ENCODE measurements at regions not wholly inside any gene's neighbourhood (a gene's known extent, or its start where the extent isn't known, plus 50 kb on each side); places are given as distances from the start of the nearest gene placed in this dataset.

DNA sequence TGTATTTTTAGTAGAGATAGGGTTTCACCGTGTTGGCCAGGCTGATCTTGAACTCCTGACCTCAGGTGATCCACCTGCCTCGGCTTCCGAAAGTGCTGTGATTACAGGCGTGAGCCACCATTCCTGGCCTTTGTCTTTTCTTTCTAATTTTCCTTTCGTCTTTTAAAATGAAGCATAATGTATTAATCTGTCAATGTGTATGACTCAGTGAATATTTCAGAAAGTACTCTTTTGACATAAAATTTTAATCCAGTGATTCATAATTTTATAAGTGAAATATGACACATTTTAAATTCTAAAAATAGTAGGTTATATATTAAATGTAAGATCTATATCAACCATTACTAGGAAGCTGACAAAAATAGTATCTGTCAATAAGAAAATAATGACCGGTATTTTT lies 1059.0 kb upstream of the PRMT6 start:
- Mint-ChIP-seq H3K36me3 (ENCODE audit: low read depth, unreplicated experiment) (no peaks in the 10 kb centered on the region), H3K27me3 (ENCODE audit: unreplicated experiment) (no peaks in the 10 kb centered on the region), H3K27ac (ENCODE audit: unreplicated experiment) (no peak overlapping the region), H3K9me3 (ENCODE audit: unreplicated experiment) (no peaks in the 10 kb centered on the region), H3K4me1 (ENCODE audit: unreplicated experiment) (no peaks in the 10 kb centered on the region), H3K4me3 (ENCODE audit: unreplicated experiment) (no peak overlapping the region)
- no peak for TF ChIP-seq CTCF (IDR thresholded peaks at IDR 0.05; ENCODE audit: unreplicated experiment)
- DNase-seq (ENCODE audit: low spot score) = no peak

- DNase-seq (ENCODE audit: low spot score) = no peak
- no peaks in the 10 kb centered on the region for H3K9me3 Mint-ChIP-seq (ENCODE audit: unreplicated experiment)
- no peaks in the 10 kb centered on the region for H3K27me3 Mint-ChIP-seq (ENCODE audit: unreplicated experiment)
- H3K27ac Mint-ChIP-seq (ENCODE audit: unreplicated experiment) = no peak overlapping the region
- no peak overlapping the region for H3K4me3 Mint-ChIP-seq (ENCODE audit: unreplicated experiment)
- H3K36me3 Mint-ChIP-seq (ENCODE audit: low read depth, unreplicated experiment) = no peaks in the 10 kb centered on the region
- H3K4me1 Mint-ChIP-seq (ENCODE audit: unreplicated experiment) = no peaks in the 10 kb centered on the region
- peak; percentile 83 for TF ChIP-seq CTCF (IDR thresholded peaks at IDR 0.05; ENCODE audit: unreplicated experiment)
Measured at GRCh38 chr1:106022312-106022902, 1034.1 kb upstream of the PRMT6 start.

GRCh38 chr1:106027871-106028270 lies 1028.6 kb upstream of the PRMT6 start:
- peak; percentile 38 for TF ChIP-seq CTCF (IDR thresholded peaks at IDR 0.05; ENCODE audit: unreplicated experiment)
- DNase-seq (ENCODE audit: low spot score) = no peak
- no peak overlapping the region for H3K4me3 Mint-ChIP-seq (ENCODE audit: unreplicated experiment)
- H3K27me3 Mint-ChIP-seq (ENCODE audit: unreplicated experiment) = no peaks in the 10 kb centered on the region
- H3K36me3 Mint-ChIP-seq (ENCODE audit: low read depth, unreplicated experiment) = no peaks in the 10 kb centered on the region
- no peaks in the 10 kb centered on the region for H3K9me3 Mint-ChIP-seq (ENCODE audit: unreplicated experiment)
- H3K4me1 Mint-ChIP-seq (ENCODE audit: unreplicated experiment) = no peaks in the 10 kb centered on the region
- H3K27ac Mint-ChIP-seq (ENCODE audit: unreplicated experiment) = no peak overlapping the region

- Mint-ChIP-seq H3K36me3 (ENCODE audit: low read depth, unreplicated experiment) (no peaks in the 10 kb centered on the region), H3K27me3 (ENCODE audit: unreplicated experiment) (no peaks in the 10 kb centered on the region), H3K27ac (ENCODE audit: unreplicated experiment) (no peak overlapping the region), H3K9me3 (ENCODE audit: unreplicated experiment) (no peaks in the 10 kb centered on the region), H3K4me3 (ENCODE audit: unreplicated experiment) (no peak overlapping the region), H3K4me1 (ENCODE audit: unreplicated experiment) (no peaks in the 10 kb centered on the region)
- DNase-seq (ENCODE audit: low spot score) = no peak
- no peak for TF ChIP-seq CTCF (IDR thresholded peaks at IDR 0.05; ENCODE audit: unreplicated experiment)
Measured at GRCh38 chr1:106037526-106037925, 1018.9 kb upstream of the PRMT6 start.

GRCh38 chr1:106038260-106038659 lies 1018.2 kb upstream of the PRMT6 start:
- TF ChIP-seq CTCF (IDR thresholded peaks at IDR 0.05; ENCODE audit: unreplicated experiment) = peak; percentile 31
- DNase-seq (ENCODE audit: low spot score) = no peak
- H3K4me3 Mint-ChIP-seq (ENCODE audit: unreplicated experiment) = no peak overlapping the region
- H3K9me3 Mint-ChIP-seq (ENCODE audit: unreplicated experiment) = no peaks in the 10 kb centered on the region
- no peaks in the 10 kb centered on the region for H3K27me3 Mint-ChIP-seq (ENCODE audit: unreplicated experiment)
- no peaks in the 10 kb centered on the region for H3K4me1 Mint-ChIP-seq (ENCODE audit: unreplicated experiment)
- H3K36me3 Mint-ChIP-seq (ENCODE audit: low read depth, unreplicated experiment) = no peaks in the 10 kb centered on the region
- H3K27ac Mint-ChIP-seq (ENCODE audit: unreplicated experiment) = no peak overlapping the region
